Osteocyte (in vitro differentiated cells): ENCODE measurements at regions not wholly inside any gene's neighbourhood (a gene's known extent, or its start where the extent isn't known, plus 50 kb on each side); places are given as distances from the start of the nearest gene placed in this dataset.

Experiments used
- DNase-seq: peaks from one replicate; pipeline ENCODE4 v3.0.0; 2021; ENCODE audit warnings: mixed read lengths; ENCODE audit not compliant: unreplicated experiment; ENCODE audit errors: extremely low spot score
- H3K27ac Mint-ChIP-seq: one replicate; pipeline ENCODE4 v1.8.0; 2021; ENCODE audit warnings: mild to moderate bottlenecking, mixed read lengths; ENCODE audit not compliant: unreplicated experiment
- H3K27me3 Mint-ChIP-seq: one replicate; pipeline ENCODE4 v1.8.0; 2021; ENCODE audit warnings: mixed read lengths; ENCODE audit not compliant: unreplicated experiment
- H3K36me3 Mint-ChIP-seq: one replicate; pipeline ENCODE4 v1.8.0; 2021; ENCODE audit warnings: mixed read lengths; ENCODE audit not compliant: unreplicated experiment
- H3K4me1 Mint-ChIP-seq: one replicate; pipeline ENCODE4 v1.8.0; 2021; ENCODE audit warnings: mixed read lengths; ENCODE audit not compliant: unreplicated experiment
- H3K4me3 Mint-ChIP-seq: one replicate; pipeline ENCODE4 v1.8.0; 2021; ENCODE audit warnings: mild to moderate bottlenecking, moderate library complexity, mixed read lengths; ENCODE audit not compliant: unreplicated experiment
- H3K9me3 Mint-ChIP-seq: one replicate; pipeline ENCODE4 v1.8.0; 2021; ENCODE audit warnings: mixed read lengths; ENCODE audit not compliant: unreplicated experiment
- CTCF ChIP-seq: fragments of 200-600 bp; sonication (generic); IDR thresholded peaks from 2 replicates; pipeline ENCODE4 v1.5.0; 2021; ENCODE audit warnings: antibody characterized with exemption, mild to moderate bottlenecking, moderate library complexity

GRCh38 chr22:49517667-49518185, 309.9 kb downstream of the BRD1 start:
- peaks cover 13% of the 10 kb centered on the region for H3K27me3 Mint-ChIP-seq
- no peaks in the 10 kb centered on the region for H3K9me3 Mint-ChIP-seq
- no peak overlapping the region for H3K4me3 Mint-ChIP-seq
- H3K36me3 Mint-ChIP-seq, result no peaks in the 10 kb centered on the region
- H3K4me1 Mint-ChIP-seq, result peaks cover 5% of the 10 kb centered on the region
- no peak for DNase-seq
- H3K27ac Mint-ChIP-seq, result no peak overlapping the region
- no peak for TF ChIP-seq CTCF

- Mint-ChIP-seq H3K4me1 (peaks cover 5% of the 10 kb centered on the region), H3K4me3 (no peak overlapping the region)
These were observed 310.5 kb downstream of the BRD1 start for GRCh38 chr22:49517211-49517610.

GRCh38 chr22:49515475-49515874, 312.2 kb downstream of the BRD1 start:
- peaks cover 13% of the 10 kb centered on the region for H3K9me3 Mint-ChIP-seq
- H3K36me3 Mint-ChIP-seq, result no peaks in the 10 kb centered on the region
- no peak for TF ChIP-seq CTCF
- H3K27me3 Mint-ChIP-seq, result peaks cover 13% of the 10 kb centered on the region
- H3K27ac Mint-ChIP-seq, result no peak overlapping the region
- no peak for DNase-seq
- no peak overlapping the region for H3K4me3 Mint-ChIP-seq
- H3K4me1 Mint-ChIP-seq, result peaks cover 5% of the 10 kb centered on the region

More at GRCh38 chr22:49517211-49517610, 310.5 kb downstream of the BRD1 start:
- Mint-ChIP-seq H3K9me3 (peaks cover 2% of the 10 kb centered on the region), H3K27ac (no peak overlapping the region), H3K36me3 (no peaks in the 10 kb centered on the region), H3K27me3 (peaks cover 13% of the 10 kb centered on the region)
- DNase-seq, result no peak
- no peak for TF ChIP-seq CTCF

- TF ChIP-seq CTCF, result no peak
- Mint-ChIP-seq H3K4me1 (peaks cover 5% of the 10 kb centered on the region), H3K27me3 (peaks cover 13% of the 10 kb centered on the region), H3K27ac (no peak overlapping the region), H3K9me3 (peaks cover 13% of the 10 kb centered on the region), H3K36me3 (no peaks in the 10 kb centered on the region), H3K4me3 (no peak overlapping the region)
- no peak for DNase-seq
These were observed 313.0 kb downstream of the BRD1 start for GRCh38 chr22:49514641-49515040.

GRCh38 chr22:49514211-49514610, 313.5 kb downstream of the BRD1 start:
- peaks cover 13% of the 10 kb centered on the region for H3K9me3 Mint-ChIP-seq
- H3K27me3 Mint-ChIP-seq, result peaks cover 10% of the 10 kb centered on the region
- DNase-seq, result no peak
- H3K4me3 Mint-ChIP-seq, result no peak overlapping the region
- H3K4me1 Mint-ChIP-seq, result peaks cover under 1% of the 10 kb centered on the region
- no peaks in the 10 kb centered on the region for H3K36me3 Mint-ChIP-seq
- H3K27ac Mint-ChIP-seq, result no peak overlapping the region
- TF ChIP-seq CTCF, result no peak
